HCT116 (cell line): ENCODE measurements at regions not wholly inside any gene's neighbourhood (a gene's known extent, or its start where the extent isn't known, plus 50 kb on each side); places are given as distances from the start of the nearest gene placed in this dataset.

Experiments used
- ATAC-seq: fragments of 200-7000 bp; cut with Tn5 transposase; 2 replicates; pipeline ENCODE4 v1.9.1; 2020; ENCODE audit warnings: mild to moderate bottlenecking, moderate library complexity
- BruUV-seq: library from RNA; stranded (reverse); fragments of 400-500 nt; replicated peaks from 2 replicates; lab custom pipeline; 2021; lab: Mats Ljungman, UMichigan
- CTCF ChIA-PET: fragments of 300-600 bp; sonication (Branson Sonifier 250); formaldehyde crosslinking; loops from one replicate; lab custom pipeline; 2021; ENCODE audit warnings: antibody characterized with exemption; lab: Charles Lee
- POLR2A ChIA-PET: fragments of 300-600, 350-600 bp; sonication (Branson Sonifier 250); formaldehyde crosslinking; loops from one replicate; lab custom pipeline; 2021; ENCODE audit warnings: antibody characterized with exemption; lab: Charles Lee
- RAD21 ChIA-PET, 2 experiments: fragments of 300-600 bp; sonication (Branson Sonifier 250); formaldehyde crosslinking; loops; one replicate each; lab custom pipeline; 2023; ENCODE audit warnings: low total read pairs in 2 of 2; ENCODE audit not compliant: uncharacterized antibody in 2 of 2, unreplicated experiment in 2 of 2, low non-redundant PET in 1 of 2; lab: Charles Lee
- DNase-seq: peaks from one replicate; pipeline ENCODE4 v3.0.0-alpha.2; 2010; ENCODE audit warnings: low read depth, low spot score
- H2AFZ ChIP-seq: fragments of 200-600 bp; shearing (Covaris generic), sonication (generic); 2 replicates; pipeline ENCODE4 v1.6.1; 2017; ENCODE audit warnings: low read depth, mixed run types, mixed read lengths, antibody characterized with exemption, low read length; ENCODE audit not compliant: poor library complexity, severe bottlenecking
- H3K27ac ChIP-seq: 2 replicates; pipeline ENCODE4 v1.5.1; 2012; ENCODE audit warnings: low read depth, low read length
- H3K27me3 ChIP-seq: fragments of 200-600 bp; sonication (generic); 2 replicates; pipeline ENCODE4 v1.6.1; 2016; ENCODE audit warnings: mixed run types, low read length, mixed read lengths; ENCODE audit not compliant: insufficient read depth
- H3K36me3 ChIP-seq, 2 experiments: fragments of 200-500 bp in 1 of 2; fragments of 200-600 bp in 1 of 2; sonication (Bioruptor generic) in 1 of 2; sonication (generic) in 1 of 2; 2 replicates each; pipeline versions ENCODE4 v1.5.1 to v1.6.1; 2014 to 2016; ENCODE audit warnings: low read length in 2 of 2, inconsistent platforms in 1 of 2, mixed read lengths in 1 of 2, mixed run types in 1 of 2; ENCODE audit not compliant: insufficient read depth in 2 of 2, control insufficient read depth in 1 of 2
- H3K4me1 ChIP-seq, 2 experiments: fragments of 200-600 bp in 1 of 2; sonication (generic) in 1 of 2; 2 replicates each; pipeline versions ENCODE4 v1.5.1 to v1.6.1; 2012 to 2017; ENCODE audit warnings: low read length in 2 of 2, inconsistent platforms in 1 of 2, mild to moderate bottlenecking in 1 of 2, mixed read lengths in 1 of 2, mixed run types in 1 of 2, moderate library complexity in 1 of 2; ENCODE audit not compliant: insufficient read depth in 2 of 2, control insufficient read depth in 1 of 2
- H3K4me2 ChIP-seq: fragments of 200-600 bp; sonication (generic); 2 replicates; pipeline ENCODE4 v1.6.1; 2017; ENCODE audit warnings: mixed run types, low read length, mixed read lengths
- H3K4me3 ChIP-seq, 2 experiments: fragments of 200-600 bp in 1 of 2; sonication (generic) in 1 of 2; replicated peaks in 1 of 2; 2 replicates each; pipeline ENCODE4 v1.5.1; 2011 to 2016; ENCODE audit warnings: low read length in 2 of 2, control low read depth in 1 of 2, low read depth in 1 of 2, mild to moderate bottlenecking in 1 of 2, mixed read lengths in 1 of 2, mixed run types in 1 of 2
- H3K79me2 ChIP-seq: fragments of 200-600 bp; sonication (generic); 2 replicates; pipeline ENCODE4 v1.6.1; 2017; ENCODE audit warnings: mild to moderate bottlenecking, mixed run types, low read length, moderate library complexity, mixed read lengths; ENCODE audit not compliant: insufficient read depth
- H3K9ac ChIP-seq: fragments of 200-600 bp; sonication (generic); 2 replicates; pipeline ENCODE4 v1.6.1; 2016; ENCODE audit warnings: low read length, mixed read lengths
- H3K9me2 ChIP-seq: fragments of 200-600 bp; sonication (generic), shearing (Covaris generic); 2 replicates; pipeline ENCODE4 v1.6.1; 2017; ENCODE audit warnings: mixed run types, mild to moderate bottlenecking, moderate library complexity; ENCODE audit not compliant: insufficient read depth
- H3K9me3 ChIP-seq, 2 experiments: fragments of 200-500 bp in 1 of 2; fragments of 200-600 bp in 1 of 2; sonication (Bioruptor generic) in 1 of 2; sonication (generic) in 1 of 2; 2 replicates each; pipeline ENCODE4 v1.6.1; 2014 to 2017; ENCODE audit warnings: low read length in 2 of 2, mixed read lengths in 2 of 2, inconsistent platforms in 1 of 2, low read depth in 1 of 2, mild to moderate bottlenecking in 1 of 2, mixed run types in 1 of 2, moderate library complexity in 1 of 2; ENCODE audit not compliant: control insufficient read depth in 1 of 2, insufficient read depth in 1 of 2
- H4K20me1 ChIP-seq: fragments of 200-600 bp; sonication (generic), shearing (Covaris generic); 2 replicates; pipeline ENCODE4 v1.6.1; 2017; ENCODE audit warnings: mixed run types, mild to moderate bottlenecking, moderate library complexity; ENCODE audit not compliant: insufficient read depth
- CBX3 ChIP-seq: IDR thresholded peaks from 2 replicates; pipeline ENCODE4 v1.6.1; 2012; ENCODE audit warnings: low read depth
- CEBPB ChIP-seq: IDR thresholded peaks from 2 replicates; pipeline ENCODE4 v1.6.1; 2012; ENCODE audit warnings: low read depth
- EGR1 ChIP-seq: IDR thresholded peaks from 2 replicates; pipeline ENCODE4 v1.6.1; 2012; ENCODE audit warnings: low read depth
- ELF1 ChIP-seq: IDR thresholded peaks from 2 replicates; pipeline ENCODE4 v1.6.1; 2012; ENCODE audit warnings: low read depth, borderline replicate concordance
- EZH2 ChIP-seq: fragments of 200-600 bp; sonication (generic); IDR thresholded peaks from 2 replicates; pipeline ENCODE4 v1.6.1; 2017; ENCODE audit warnings: antibody characterized with exemption, mixed run types
- EZH2phosphoT487 ChIP-seq: fragments of 200-600 bp; IDR thresholded peaks from 2 replicates; pipeline ENCODE4 v1.6.1; 2018; ENCODE audit warnings: antibody characterized with exemption, borderline replicate concordance
- FOSL1 ChIP-seq: IDR thresholded peaks from 2 replicates; pipeline ENCODE4 v1.6.1; 2012; ENCODE audit warnings: low read depth
- JUND ChIP-seq: IDR thresholded peaks from 2 replicates; pipeline ENCODE4 v1.6.1; 2012
- POLR2A ChIP-seq: IDR thresholded peaks from 2 replicates; pipeline ENCODE4 v1.7.0; 2011; ENCODE audit warnings: borderline replicate concordance; ENCODE audit not compliant: insufficient read depth, insufficient read length; ENCODE audit errors: extremely low read depth
- POLR2AphosphoS5 ChIP-seq: IDR thresholded peaks from 2 replicates; pipeline ENCODE4 v1.6.1; 2011; ENCODE audit warnings: mild to moderate bottlenecking, low read depth, low read length, moderate library complexity
- RAD21 ChIP-seq: IDR thresholded peaks from 2 replicates; pipeline ENCODE4 v1.6.1; 2012; ENCODE audit warnings: low read depth, mild to moderate bottlenecking
- SIN3A ChIP-seq: IDR thresholded peaks from 2 replicates; pipeline ENCODE4 v1.6.1; 2012; ENCODE audit warnings: low read depth
- SP1 ChIP-seq: IDR thresholded peaks from 2 replicates; pipeline ENCODE4 v1.6.1; 2012; ENCODE audit warnings: low read depth
- SRF ChIP-seq: IDR thresholded peaks from 2 replicates; pipeline ENCODE4 v1.6.1; 2012; ENCODE audit warnings: low read depth
- TCF7L2 ChIP-seq: IDR thresholded peaks from 2 replicates; pipeline ENCODE4 v1.7.0; 2011; ENCODE audit warnings: borderline replicate concordance, inconsistent platforms; ENCODE audit not compliant: insufficient read depth, insufficient read length; ENCODE audit errors: extremely low read depth
- ZFX ChIP-seq: fragments of 450-650 bp; IDR thresholded peaks from 2 replicates; pipeline ENCODE4 v1.6.1; 2017
- intact Hi-C: fragments of 100-400 bp; cut with micrococcal nuclease; formaldehyde crosslinking; loops from 2 replicates; pipeline ENCODE4 v1.10.0; 2022
- TF ChIP-seq, protein P1 (sequence below): IDR thresholded peaks from 2 replicates; pipeline ENCODE4 v1.6.1; 2012; ENCODE audit warnings: low read depth

DNA sequence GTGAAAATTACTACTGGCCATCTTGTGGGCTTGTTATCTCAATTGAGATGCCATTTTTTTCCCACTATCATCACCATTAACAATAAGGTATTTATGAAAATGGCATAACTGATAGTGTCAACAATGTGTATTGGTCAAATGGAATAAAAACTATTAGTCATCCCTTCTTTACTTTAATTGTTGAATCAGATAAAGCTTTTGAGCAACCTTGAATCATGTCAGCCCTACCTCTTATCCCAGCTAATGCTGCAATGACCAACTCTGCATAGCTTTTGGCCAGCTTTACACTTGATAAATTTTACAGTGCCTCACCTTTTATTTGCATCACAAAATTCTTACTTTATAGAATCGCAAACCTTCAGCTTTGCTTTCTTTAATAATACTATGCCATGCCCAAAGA is 784.0 kb upstream of the PRR20A start:
- POLR2A ChIA-PET = no interaction called here
- Histone ChIP-seq H2AFZ (no peak overlapping the region), H3K9ac (no peak overlapping the region), H3K36me3 (no peaks in the 10 kb centered on the region), H4K20me1 (no peaks in the 10 kb centered on the region), H3K9me3 (peaks cover 18 to 29% of the 10 kb centered on the region in 2 experiments; a peak in 3 of 4 replicates), H3K27me3 (no peaks in the 10 kb centered on the region), H3K79me2 (no peaks in the 10 kb centered on the region), H3K4me3 (no peak overlapping the region), H3K4me2 (no peak overlapping the region), H3K27ac (no peak overlapping the region), H3K9me2 (no peaks in the 10 kb centered on the region), H3K4me1 (no peaks in the 10 kb centered on the region)
- ATAC-seq (no peak), DNase-seq (no peak)
- TF ChIP-seq, protein P1, sequence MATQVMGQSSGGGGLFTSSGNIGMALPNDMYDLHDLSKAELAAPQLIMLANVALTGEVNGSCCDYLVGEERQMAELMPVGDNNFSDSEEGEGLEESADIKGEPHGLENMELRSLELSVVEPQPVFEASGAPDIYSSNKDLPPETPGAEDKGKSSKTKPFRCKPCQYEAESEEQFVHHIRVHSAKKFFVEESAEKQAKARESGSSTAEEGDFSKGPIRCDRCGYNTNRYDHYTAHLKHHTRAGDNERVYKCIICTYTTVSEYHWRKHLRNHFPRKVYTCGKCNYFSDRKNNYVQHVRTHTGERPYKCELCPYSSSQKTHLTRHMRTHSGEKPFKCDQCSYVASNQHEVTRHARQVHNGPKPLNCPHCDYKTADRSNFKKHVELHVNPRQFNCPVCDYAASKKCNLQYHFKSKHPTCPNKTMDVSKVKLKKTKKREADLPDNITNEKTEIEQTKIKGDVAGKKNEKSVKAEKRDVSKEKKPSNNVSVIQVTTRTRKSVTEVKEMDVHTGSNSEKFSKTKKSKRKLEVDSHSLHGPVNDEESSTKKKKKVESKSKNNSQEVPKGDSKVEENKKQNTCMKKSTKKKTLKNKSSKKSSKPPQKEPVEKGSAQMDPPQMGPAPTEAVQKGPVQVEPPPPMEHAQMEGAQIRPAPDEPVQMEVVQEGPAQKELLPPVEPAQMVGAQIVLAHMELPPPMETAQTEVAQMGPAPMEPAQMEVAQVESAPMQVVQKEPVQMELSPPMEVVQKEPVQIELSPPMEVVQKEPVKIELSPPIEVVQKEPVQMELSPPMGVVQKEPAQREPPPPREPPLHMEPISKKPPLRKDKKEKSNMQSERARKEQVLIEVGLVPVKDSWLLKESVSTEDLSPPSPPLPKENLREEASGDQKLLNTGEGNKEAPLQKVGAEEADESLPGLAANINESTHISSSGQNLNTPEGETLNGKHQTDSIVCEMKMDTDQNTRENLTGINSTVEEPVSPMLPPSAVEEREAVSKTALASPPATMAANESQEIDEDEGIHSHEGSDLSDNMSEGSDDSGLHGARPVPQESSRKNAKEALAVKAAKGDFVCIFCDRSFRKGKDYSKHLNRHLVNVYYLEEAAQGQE = no peak
- TF ChIP-seq EGR1 (no peak), FOSL1 (no peak), SIN3A (no peak), TCF7L2 (no peak), JUND (no peak), SP1 (no peak), CEBPB (no peak), EZH2phosphoT487 (no peak), SRF (no peak), EZH2 (no peak), POLR2A (no peak), CBX3 (no peak), POLR2AphosphoS5 (no peak), ZFX (no peak), ELF1 (no peak), RAD21 (no peak)
- RAD21 ChIA-PET = no interaction called here
- CTCF ChIA-PET = no interaction called here
- BruUV-seq = no TSS peak
- intact Hi-C loops = no loop called here
